Neuron (in vitro differentiated cells): ENCODE measurements at regions not wholly inside any gene's neighbourhood (a gene's known extent, or its start where the extent isn't known, plus 50 kb on each side); places are given as distances from the start of the nearest gene placed in this dataset.

Source experiments
- H2AFZ ChIP-seq: one replicate; pipeline ENCODE4 v1.6.1; 2013; ENCODE audit warnings: low read depth, mild to moderate bottlenecking, inconsistent platforms, low read length, moderate library complexity
- H3K27me3 ChIP-seq: one replicate; pipeline ENCODE4 v1.6.1; 2013; ENCODE audit warnings: low read length; ENCODE audit not compliant: insufficient read depth
- H3K36me3 ChIP-seq: one replicate; pipeline ENCODE4 v1.6.1; 2013; ENCODE audit warnings: low read length; ENCODE audit not compliant: insufficient read depth
- H3K4me1 ChIP-seq: one replicate; pipeline ENCODE4 v1.6.1; 2013; ENCODE audit warnings: low read length; ENCODE audit not compliant: insufficient read depth
- H3K4me3 ChIP-seq: 2 replicates; pipeline ENCODE4 v1.5.1; 2013; ENCODE audit warnings: mild to moderate bottlenecking, low read length, moderate library complexity
- H3K9me3 ChIP-seq: one replicate; pipeline ENCODE4 v1.6.1; 2013; ENCODE audit warnings: low read length

DNA sequence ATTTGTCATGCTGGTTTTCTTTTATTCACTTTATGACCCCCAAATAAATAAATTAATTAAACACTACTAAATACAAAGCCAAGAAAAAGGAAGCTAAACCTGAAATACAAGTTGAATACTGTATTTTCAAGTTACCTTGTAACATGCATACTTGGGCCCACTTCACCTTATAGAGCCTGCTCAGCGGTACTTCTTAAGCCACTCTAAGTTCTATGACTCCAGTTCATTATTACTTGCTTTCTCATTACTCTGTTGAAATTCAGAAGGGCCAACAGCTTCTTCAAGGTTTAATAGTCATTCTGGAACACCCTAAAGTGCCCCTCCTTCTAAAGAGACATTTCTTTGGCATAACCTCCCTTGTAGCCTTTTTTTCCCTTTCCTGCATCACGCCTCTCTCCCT, 844.5 kb downstream of the RPA4 start:
- no peaks in the 10 kb centered on the region for H3K27me3 ChIP-seq
- H3K4me3 ChIP-seq, result no peak overlapping the region
- H3K36me3 ChIP-seq, result no peaks in the 10 kb centered on the region
- no peak overlapping the region for H2AFZ ChIP-seq
- H3K4me1 ChIP-seq, result peaks cover 6% of the 10 kb centered on the region
- no peaks in the 10 kb centered on the region for H3K9me3 ChIP-seq

DNA sequence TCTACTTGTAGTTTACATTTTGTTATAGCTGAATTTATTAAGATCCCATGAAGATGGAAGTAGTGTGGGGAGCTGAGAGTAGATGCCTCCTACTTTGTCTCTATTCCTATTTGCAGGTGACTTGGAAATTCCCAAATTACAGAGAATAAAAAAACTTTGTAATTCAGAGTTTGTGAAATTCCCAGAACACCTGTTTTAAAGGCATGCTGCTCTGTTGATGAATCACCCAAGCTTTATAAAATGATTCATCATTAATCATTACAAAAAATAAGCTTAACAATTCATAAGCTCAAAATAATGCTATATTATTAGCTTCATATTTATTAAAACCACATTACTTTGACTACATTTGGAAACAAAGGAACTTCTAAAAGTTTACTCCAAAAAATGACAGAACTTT, 856.3 kb downstream of the RPA4 start:
- no peaks in the 10 kb centered on the region for H3K4me1 ChIP-seq
- no peak overlapping the region for H2AFZ ChIP-seq
- peaks cover 2% of the 10 kb centered on the region for H3K9me3 ChIP-seq
- no peaks in the 10 kb centered on the region for H3K36me3 ChIP-seq
- H3K27me3 ChIP-seq, result no peaks in the 10 kb centered on the region
- no peak overlapping the region for H3K4me3 ChIP-seq

DNA sequence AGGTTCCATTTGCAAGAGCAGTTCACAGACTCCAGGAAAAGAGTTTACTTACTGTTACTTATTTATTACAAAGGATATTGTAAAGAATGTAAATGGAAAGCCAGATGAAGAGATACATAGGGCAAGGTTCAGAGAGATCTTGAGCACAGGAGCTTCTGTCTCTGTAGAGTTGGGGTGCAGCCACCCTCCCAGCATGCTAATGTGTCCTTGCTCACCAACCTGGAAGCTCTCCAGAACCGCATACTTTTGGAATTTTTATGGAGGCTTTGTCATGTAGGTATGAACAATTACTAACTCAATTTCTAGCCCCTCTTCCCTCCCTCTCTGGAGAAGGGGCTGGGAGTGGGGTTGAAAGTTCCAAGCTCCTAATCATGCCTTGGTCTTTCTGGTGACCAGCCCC, 857.2 kb downstream of the RPA4 start:
- H3K27me3 ChIP-seq, result no peaks in the 10 kb centered on the region
- no peak overlapping the region for H3K4me3 ChIP-seq
- peaks cover 2% of the 10 kb centered on the region for H3K9me3 ChIP-seq
- H3K4me1 ChIP-seq, result no peaks in the 10 kb centered on the region
- H2AFZ ChIP-seq, result no peak overlapping the region
- no peaks in the 10 kb centered on the region for H3K36me3 ChIP-seq

DNA sequence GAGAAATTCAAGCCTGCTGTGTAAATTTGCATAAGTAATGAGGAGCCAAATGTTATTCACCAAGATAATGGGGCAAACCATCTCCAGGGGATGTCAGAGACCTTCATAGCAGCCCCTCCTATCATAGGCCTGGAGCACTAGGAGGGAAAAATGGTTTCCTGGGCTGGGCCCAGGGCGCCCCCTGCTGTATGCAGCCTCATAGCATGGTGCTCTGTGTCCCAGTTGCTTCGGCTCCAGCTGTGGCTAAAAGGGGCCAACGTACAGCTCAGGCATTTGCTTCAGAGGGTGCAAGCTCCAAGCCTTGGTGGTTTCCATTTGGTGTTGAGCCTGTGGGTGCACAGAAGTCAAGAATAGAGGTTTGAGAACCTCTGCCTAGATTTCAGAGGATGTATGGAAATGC, 859.3 kb downstream of the RPA4 start:
- Histone ChIP-seq H3K36me3 (no peaks in the 10 kb centered on the region), H3K4me3 (no peak overlapping the region), H3K27me3 (no peaks in the 10 kb centered on the region), H2AFZ (no peak overlapping the region), H3K4me1 (no peaks in the 10 kb centered on the region), H3K9me3 (peaks cover 2% of the 10 kb centered on the region)

DNA sequence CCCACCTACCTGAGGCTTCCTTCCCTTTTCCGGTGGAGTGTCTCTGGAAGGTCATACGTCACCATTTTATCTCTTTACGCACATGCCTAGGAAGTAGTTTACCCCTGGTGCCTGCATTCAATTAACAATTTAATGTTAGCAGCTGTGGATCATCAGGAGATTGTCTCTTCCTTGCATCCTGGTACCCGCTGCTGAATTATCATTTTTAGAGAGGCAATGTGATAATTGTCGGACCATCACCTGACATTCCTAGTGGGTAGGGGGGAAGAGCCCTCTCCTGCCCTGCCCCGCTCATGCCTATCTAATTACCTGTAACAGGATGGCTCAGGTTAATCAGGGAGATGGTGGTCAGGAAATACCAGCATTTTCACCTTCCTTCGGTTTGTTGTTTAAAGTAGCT, 863.6 kb downstream of the RPA4 start:
- H3K4me1 ChIP-seq, result no peaks in the 10 kb centered on the region
- H3K4me3 ChIP-seq, result no peak overlapping the region
- no peak overlapping the region for H2AFZ ChIP-seq
- no peaks in the 10 kb centered on the region for H3K36me3 ChIP-seq
- no peaks in the 10 kb centered on the region for H3K27me3 ChIP-seq
- peaks cover 2% of the 10 kb centered on the region for H3K9me3 ChIP-seq

DNA sequence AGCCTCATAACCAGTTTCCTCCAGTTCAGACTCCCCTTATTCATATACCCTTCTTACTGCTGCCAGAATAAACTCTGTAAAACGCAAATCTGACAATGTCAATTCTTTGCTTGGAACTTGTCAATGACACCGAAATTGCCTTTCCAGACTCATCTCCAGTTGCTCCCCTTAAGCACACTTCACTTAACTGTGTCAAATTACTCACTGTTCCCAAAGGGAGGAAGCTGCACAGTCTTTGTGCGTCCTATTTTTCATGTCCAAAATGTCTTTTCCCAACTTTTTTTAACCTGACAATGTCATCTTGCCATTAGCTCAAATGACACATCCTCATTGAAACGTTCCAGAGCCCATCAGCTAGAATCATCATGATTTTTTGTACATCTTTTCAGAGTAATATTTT, 867.3 kb downstream of the RPA4 start:
- Histone ChIP-seq H2AFZ (no peak overlapping the region), H3K4me1 (no peaks in the 10 kb centered on the region), H3K4me3 (no peak overlapping the region), H3K36me3 (no peaks in the 10 kb centered on the region), H3K27me3 (no peaks in the 10 kb centered on the region), H3K9me3 (no peaks in the 10 kb centered on the region)

DNA sequence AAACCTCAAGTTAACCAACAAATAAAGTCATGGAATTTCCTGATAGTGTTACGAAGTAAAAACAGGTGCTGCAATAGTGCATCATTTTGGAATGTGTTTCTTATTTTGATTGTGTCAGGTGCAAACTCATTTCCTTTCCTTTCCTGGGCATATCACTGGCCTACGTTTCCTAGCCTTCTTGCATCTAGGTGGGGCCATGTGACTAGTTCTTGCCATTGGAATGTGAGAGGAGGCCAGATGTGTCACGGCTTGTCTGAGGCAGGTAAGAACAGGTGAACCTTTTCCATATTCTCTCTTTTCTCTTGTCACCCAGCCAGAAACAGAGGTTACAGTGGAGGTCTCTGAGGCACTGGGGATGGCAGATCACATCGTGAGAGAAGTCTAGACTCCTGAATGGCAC, 868.0 kb downstream of the RPA4 start:
- Histone ChIP-seq H3K36me3 (no peaks in the 10 kb centered on the region), H3K4me3 (no peak overlapping the region), H2AFZ (no peak overlapping the region)

DNA sequence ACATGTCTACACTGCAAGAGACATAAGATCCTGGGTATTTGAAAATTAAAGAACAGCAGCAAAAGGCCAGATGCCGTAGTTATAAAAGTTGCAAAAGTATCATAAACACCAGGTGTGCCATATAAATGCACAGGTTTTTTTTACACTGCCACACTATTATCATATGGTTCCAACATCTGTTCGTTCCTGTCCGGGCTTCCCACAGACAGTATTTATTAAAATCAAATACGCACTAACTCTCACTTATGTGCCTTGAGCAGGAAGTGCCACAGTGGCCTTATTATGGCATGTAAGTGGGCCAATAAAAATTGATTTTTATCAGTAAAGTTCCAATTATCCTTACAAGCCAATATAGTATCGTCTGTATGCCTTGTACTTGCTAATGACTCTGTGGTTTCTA, 873.2 kb downstream of the RPA4 start:
- Histone ChIP-seq H3K36me3 (no peaks in the 10 kb centered on the region), H2AFZ (no peak overlapping the region), H3K9me3 (no peaks in the 10 kb centered on the region), H3K4me1 (no peaks in the 10 kb centered on the region), H3K27me3 (no peaks in the 10 kb centered on the region), H3K4me3 (no peak overlapping the region)

More for the DNA sequence above, 868.0 kb downstream of the RPA4 start:
- Histone ChIP-seq H3K27me3 (no peaks in the 10 kb centered on the region), H3K9me3 (no peaks in the 10 kb centered on the region), H3K4me1 (no peaks in the 10 kb centered on the region)

DNA sequence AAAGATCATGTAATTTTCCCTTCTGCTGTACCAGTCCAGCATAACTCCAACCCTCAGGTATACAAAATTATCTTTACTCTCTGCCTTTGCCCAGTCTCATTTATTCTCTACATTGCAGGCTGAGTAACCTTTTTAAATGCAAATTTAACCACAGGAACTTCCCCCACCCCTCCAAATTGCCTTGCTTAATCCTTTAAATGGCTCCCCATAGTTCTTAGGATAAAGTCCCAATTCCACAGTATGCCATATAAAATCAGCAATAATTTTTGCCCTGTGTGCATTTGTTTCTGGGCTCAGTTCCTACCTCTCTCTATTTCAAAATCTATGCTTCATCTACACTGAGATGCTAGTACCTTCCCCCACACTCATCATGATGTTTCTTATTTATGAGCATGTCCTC, 879.7 kb downstream of the RPA4 start:
- no peak overlapping the region for H3K4me3 ChIP-seq
- no peaks in the 10 kb centered on the region for H3K4me1 ChIP-seq
- H3K36me3 ChIP-seq, result no peaks in the 10 kb centered on the region
- H3K9me3 ChIP-seq, result no peaks in the 10 kb centered on the region
- H2AFZ ChIP-seq, result no peak overlapping the region
- H3K27me3 ChIP-seq, result no peaks in the 10 kb centered on the region

DNA sequence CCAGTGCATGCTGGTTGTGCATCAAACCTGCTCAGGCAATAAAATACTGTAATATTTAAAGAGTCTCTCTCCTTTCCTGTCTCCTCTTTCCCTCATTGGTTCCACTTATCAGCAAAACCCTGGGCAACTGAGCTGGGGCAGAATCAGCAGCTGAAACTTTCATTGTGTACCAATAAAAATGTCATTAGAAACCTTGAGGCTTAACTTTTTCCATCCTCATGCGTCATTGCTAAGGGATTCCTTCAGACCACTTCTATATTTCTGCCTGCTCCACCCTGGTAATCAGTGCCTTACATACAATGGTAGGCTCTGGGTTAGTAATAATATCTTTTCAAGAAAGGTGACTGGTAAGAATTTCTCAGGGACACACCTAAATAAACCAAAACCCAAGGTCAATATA, 880.3 kb downstream of the RPA4 start:
- no peaks in the 10 kb centered on the region for H3K36me3 ChIP-seq
- H2AFZ ChIP-seq, result no peak overlapping the region
- H3K4me3 ChIP-seq, result no peak overlapping the region
- H3K27me3 ChIP-seq, result no peaks in the 10 kb centered on the region
- no peaks in the 10 kb centered on the region for H3K4me1 ChIP-seq
- H3K9me3 ChIP-seq, result no peaks in the 10 kb centered on the region

DNA sequence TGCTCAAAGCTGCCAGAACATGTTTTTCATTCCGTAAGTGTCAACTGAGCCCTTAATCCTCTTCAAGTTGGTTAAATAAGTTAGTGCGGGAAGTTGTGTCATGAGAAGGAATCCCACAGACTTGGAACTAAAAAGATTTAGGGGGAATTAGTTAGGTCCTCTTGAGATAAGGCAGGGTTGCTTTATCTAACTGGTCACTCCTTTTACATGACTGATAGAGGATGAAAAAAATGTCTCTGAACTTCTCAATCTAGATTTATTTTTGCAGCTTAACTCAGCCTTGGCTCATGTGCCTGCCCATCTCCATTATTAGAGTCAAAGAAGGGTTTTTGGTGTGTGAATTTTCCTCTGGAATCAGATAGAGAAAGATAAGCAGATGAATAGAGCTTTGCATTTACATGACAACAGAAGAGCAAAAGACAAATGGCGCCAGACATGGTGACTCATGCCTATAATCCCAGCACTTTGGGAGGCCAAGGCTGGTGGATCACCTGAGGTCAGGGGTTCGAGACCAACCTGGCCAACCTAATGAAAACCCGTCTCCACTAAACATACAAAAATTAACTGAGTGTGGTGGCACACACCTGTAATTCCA, 882.9 kb downstream of the RPA4 start:
- Histone ChIP-seq H3K9me3 (no peaks in the 10 kb centered on the region), H3K4me1 (no peaks in the 10 kb centered on the region), H3K27me3 (no peaks in the 10 kb centered on the region), H3K36me3 (no peaks in the 10 kb centered on the region), H3K4me3 (no peak overlapping the region), H2AFZ (no peak overlapping the region)

DNA sequence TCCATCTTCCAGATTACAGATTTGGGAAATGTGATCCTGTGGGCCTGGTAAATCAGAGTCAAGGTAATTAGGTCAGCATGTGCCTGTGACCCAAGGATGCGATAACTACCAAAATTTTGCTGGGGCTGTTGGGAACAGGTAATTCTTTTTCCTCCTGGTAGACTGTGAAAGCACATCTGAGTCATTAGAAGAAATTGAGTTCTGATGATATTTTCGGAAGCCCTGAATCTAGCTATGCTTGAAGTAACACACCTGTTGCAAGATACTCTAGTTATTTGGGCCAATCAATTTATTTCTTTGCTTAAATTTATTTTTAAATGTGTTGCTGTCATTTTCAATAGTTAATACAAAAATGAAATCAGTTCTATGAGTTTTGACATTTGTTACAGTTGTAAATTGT, 903.6 kb downstream of the RPA4 start:
- Histone ChIP-seq H3K4me1 (no peaks in the 10 kb centered on the region), H3K27me3 (no peaks in the 10 kb centered on the region), H3K9me3 (no peaks in the 10 kb centered on the region), H2AFZ (no peak overlapping the region), H3K36me3 (no peaks in the 10 kb centered on the region), H3K4me3 (no peak overlapping the region)

DNA sequence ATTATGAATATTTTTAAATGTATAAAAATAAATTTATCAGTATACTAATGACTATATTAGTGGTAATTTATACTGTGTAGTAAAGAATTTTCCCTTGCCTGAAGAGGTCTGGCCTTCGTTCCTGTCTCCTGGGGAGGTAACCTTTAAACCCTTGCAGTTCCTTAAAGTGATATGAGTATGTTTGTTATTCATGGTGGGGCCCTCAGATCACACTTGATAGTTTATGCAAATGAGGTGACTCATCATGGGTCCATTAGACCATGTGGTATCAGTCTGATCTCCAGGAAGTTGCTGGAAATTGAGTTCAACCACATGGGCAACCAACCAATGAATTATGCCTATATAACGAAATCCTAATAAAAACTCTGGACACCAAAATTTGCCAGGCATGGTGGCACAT, 904.1 kb downstream of the RPA4 start:
- H3K4me1 ChIP-seq, result no peaks in the 10 kb centered on the region
- H3K4me3 ChIP-seq, result no peak overlapping the region
- H3K36me3 ChIP-seq, result no peaks in the 10 kb centered on the region
- H3K27me3 ChIP-seq, result no peaks in the 10 kb centered on the region
- no peaks in the 10 kb centered on the region for H3K9me3 ChIP-seq
- no peak overlapping the region for H2AFZ ChIP-seq

DNA sequence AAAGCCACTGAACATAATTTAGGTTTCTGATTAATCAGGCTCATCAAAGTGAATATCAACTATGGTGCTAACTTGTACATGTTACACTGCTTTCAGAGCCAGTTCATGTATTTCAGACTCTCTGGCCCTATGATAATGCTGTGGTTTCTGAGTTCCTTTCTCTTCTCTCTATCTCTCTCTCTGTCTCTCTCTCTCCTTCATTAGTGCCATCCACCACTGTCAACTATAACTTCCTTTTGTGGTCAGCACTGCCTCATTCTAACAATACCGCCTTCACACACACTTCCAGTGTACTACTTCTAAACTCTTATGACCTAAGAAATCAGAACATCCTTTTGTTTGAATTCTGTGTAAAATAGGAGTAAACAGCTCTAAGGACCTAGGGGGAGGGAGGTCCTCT, 907.1 kb downstream of the RPA4 start:
- Histone ChIP-seq H3K4me3 (no peak overlapping the region), H2AFZ (no peak overlapping the region), H3K27me3 (no peaks in the 10 kb centered on the region), H3K36me3 (no peaks in the 10 kb centered on the region), H3K9me3 (no peaks in the 10 kb centered on the region), H3K4me1 (no peaks in the 10 kb centered on the region)
